NB4 (cell line): ENCODE measurements at regions not wholly inside any gene's neighbourhood (a gene's known extent, or its start where the extent isn't known, plus 50 kb on each side); places are given as distances from the start of the nearest gene placed in this dataset.

Experiments
- CTCF ChIP-seq: IDR thresholded peaks from one replicate; pipeline ENCODE4 v1.5.1; 2012; ENCODE audit warnings: low read depth, low read length
- POLR2A ChIP-seq: IDR thresholded peaks from 2 replicates; pipeline ENCODE4 v1.6.1; 2011; ENCODE audit warnings: mild to moderate bottlenecking; ENCODE audit not compliant: insufficient read length; ENCODE audit errors: extremely low read depth

GRCh38 chr7:25885057-25885576 is 266.9 kb upstream of the NFE2L3 start:
- no peak for TF ChIP-seq CTCF
- TF ChIP-seq POLR2A: no peak
